KMS-11 (cell line): ENCODE measurements at regions not wholly inside any gene's neighbourhood (a gene's known extent, or its start where the extent isn't known, plus 50 kb on each side); places are given as distances from the start of the nearest gene placed in this dataset.
"Not testable (repeated sequence)": the region's sequence is repeated elsewhere in the genome, so short reads cannot be mapped to it uniquely, and the experiment has no call there.

Experiments
- H2AFZ ChIP-seq: fragments of 200-600 bp; sonication (generic); 2 replicates; pipeline ENCODE4 v1.6.1; 2016; ENCODE audit warnings: antibody characterized with exemption, mixed run types, low read depth
- H3K27ac ChIP-seq: fragments of 200-600 bp; sonication (generic); 2 replicates; pipeline ENCODE4 v1.6.1; 2016; ENCODE audit warnings: mild to moderate bottlenecking, mixed run types
- H3K27me3 ChIP-seq: fragments of 200-600 bp; sonication (generic); 2 replicates; pipeline ENCODE4 v1.6.1; 2017; ENCODE audit warnings: mild to moderate bottlenecking, low read depth, mixed run types, moderate library complexity; ENCODE audit not compliant: insufficient read depth
- H3K36me3 ChIP-seq: fragments of 200-600 bp; sonication (generic); 2 replicates; pipeline ENCODE4 v1.6.1; 2017; ENCODE audit warnings: mild to moderate bottlenecking, mixed run types; ENCODE audit not compliant: insufficient read depth
- H3K4me1 ChIP-seq: fragments of 200-600 bp; sonication (generic); 2 replicates; pipeline ENCODE4 v1.6.1; 2016; ENCODE audit warnings: mild to moderate bottlenecking, low read depth, mixed run types; ENCODE audit not compliant: poor library complexity, severe bottlenecking
- H3K4me2 ChIP-seq: fragments of 200-600 bp; sonication (generic); 2 replicates; pipeline ENCODE4 v1.7.0; 2016; ENCODE audit warnings: mild to moderate bottlenecking, mixed run types
- H3K4me3 ChIP-seq: fragments of 200-600 bp; sonication (generic); IDR thresholded peaks from 2 replicates; pipeline ENCODE4 v1.6.1; 2017; ENCODE audit warnings: low read depth, low read length, mixed read lengths; ENCODE audit not compliant: insufficient read depth
- H3K79me2 ChIP-seq: fragments of 200-600 bp; sonication (generic); 2 replicates; pipeline ENCODE4 v1.6.1; 2016; ENCODE audit warnings: low read depth, mixed run types; ENCODE audit not compliant: insufficient read depth
- H3K9ac ChIP-seq: fragments of 200-600 bp; sonication (generic); 2 replicates; pipeline ENCODE4 v1.6.1; 2016; ENCODE audit warnings: mild to moderate bottlenecking, mixed run types
- H4K20me1 ChIP-seq: fragments of 200-600 bp; sonication (generic); 2 replicates; pipeline ENCODE4 v1.6.1; 2016; ENCODE audit warnings: mild to moderate bottlenecking, mixed run types; ENCODE audit not compliant: insufficient read depth
- CTCF ChIP-seq: fragments of 200-600 bp; sonication (generic); conservative IDR thresholded peaks from 2 replicates; pipeline ENCODE4 v1.6.1; 2017; ENCODE audit warnings: low read depth, mild to moderate bottlenecking, antibody characterized with exemption, low read length, moderate library complexity, mixed read lengths

GRCh38 chr16:5216441-5217080, 119.0 kb upstream of the EEF2KMT start:
- no peak overlapping the region for H3K4me3 ChIP-seq
- no peaks in the 10 kb centered on the region for H3K4me1 ChIP-seq
- no peaks in the 10 kb centered on the region for H4K20me1 ChIP-seq
- no peak overlapping the region for H3K9ac ChIP-seq
- H3K36me3 ChIP-seq = no peaks in the 10 kb centered on the region
- no peak overlapping the region for H3K4me2 ChIP-seq
- H3K27me3 ChIP-seq = no peaks in the 10 kb centered on the region
- no peak overlapping the region for H2AFZ ChIP-seq
- no peak overlapping the region for H3K27ac ChIP-seq
- H3K79me2 ChIP-seq = no peaks in the 10 kb centered on the region
- TF ChIP-seq CTCF = no peak

- H3K36me3 ChIP-seq = no peaks in the 10 kb centered on the region
- H3K9ac ChIP-seq = no peak overlapping the region
- no peaks in the 10 kb centered on the region for H4K20me1 ChIP-seq
- TF ChIP-seq CTCF = no peak
- no peaks in the 10 kb centered on the region for H3K4me1 ChIP-seq
- no peaks in the 10 kb centered on the region for H3K79me2 ChIP-seq
- no peak overlapping the region for H3K4me3 ChIP-seq
- no peak overlapping the region for H3K27ac ChIP-seq
- no peaks in the 10 kb centered on the region for H3K27me3 ChIP-seq
- no peak overlapping the region for H3K4me2 ChIP-seq
- no peak overlapping the region for H2AFZ ChIP-seq
These were observed 118.3 kb upstream of the EEF2KMT start for GRCh38 chr16:5215901-5216300.

GRCh38 chr16:5214466-5214865, 116.9 kb upstream of the EEF2KMT start:
- H3K79me2 ChIP-seq = no peaks in the 10 kb centered on the region
- H3K4me1 ChIP-seq = no peaks in the 10 kb centered on the region
- H3K27ac ChIP-seq = no peak overlapping the region
- no peak overlapping the region for H3K4me3 ChIP-seq
- H4K20me1 ChIP-seq = no peaks in the 10 kb centered on the region
- no peaks in the 10 kb centered on the region for H3K27me3 ChIP-seq
- H3K9ac ChIP-seq = no peak overlapping the region
- no peak for TF ChIP-seq CTCF
- H2AFZ ChIP-seq = no peak overlapping the region
- H3K4me2 ChIP-seq = no peak overlapping the region
- H3K36me3 ChIP-seq = no peaks in the 10 kb centered on the region

- not testable (repeated sequence) for H3K27ac ChIP-seq, H2AFZ ChIP-seq, H3K79me2 ChIP-seq, H4K20me1 ChIP-seq, H3K36me3 ChIP-seq, H3K4me2 ChIP-seq, H3K4me1 ChIP-seq, H3K4me3 ChIP-seq, H3K27me3 ChIP-seq, H3K9ac ChIP-seq
These were observed 114.9 kb upstream of the EEF2KMT start for GRCh38 chr16:5212501-5212900.

GRCh38 chr16:5207862-5208498, 110.4 kb upstream of the EEF2KMT start:
- H3K27me3 ChIP-seq, H3K9ac ChIP-seq, H3K4me2 ChIP-seq, H3K27ac ChIP-seq, H4K20me1 ChIP-seq, H3K4me3 ChIP-seq, H2AFZ ChIP-seq, H3K79me2 ChIP-seq, H3K4me1 ChIP-seq, H3K36me3 ChIP-seq: not testable (repeated sequence)
